ENCODE measurements at regions not wholly inside any gene's neighbourhood (a gene's known extent, or its start where the extent isn't known, plus 50 kb on each side); places are given as distances from the start of the nearest gene placed in this dataset.

DNA sequence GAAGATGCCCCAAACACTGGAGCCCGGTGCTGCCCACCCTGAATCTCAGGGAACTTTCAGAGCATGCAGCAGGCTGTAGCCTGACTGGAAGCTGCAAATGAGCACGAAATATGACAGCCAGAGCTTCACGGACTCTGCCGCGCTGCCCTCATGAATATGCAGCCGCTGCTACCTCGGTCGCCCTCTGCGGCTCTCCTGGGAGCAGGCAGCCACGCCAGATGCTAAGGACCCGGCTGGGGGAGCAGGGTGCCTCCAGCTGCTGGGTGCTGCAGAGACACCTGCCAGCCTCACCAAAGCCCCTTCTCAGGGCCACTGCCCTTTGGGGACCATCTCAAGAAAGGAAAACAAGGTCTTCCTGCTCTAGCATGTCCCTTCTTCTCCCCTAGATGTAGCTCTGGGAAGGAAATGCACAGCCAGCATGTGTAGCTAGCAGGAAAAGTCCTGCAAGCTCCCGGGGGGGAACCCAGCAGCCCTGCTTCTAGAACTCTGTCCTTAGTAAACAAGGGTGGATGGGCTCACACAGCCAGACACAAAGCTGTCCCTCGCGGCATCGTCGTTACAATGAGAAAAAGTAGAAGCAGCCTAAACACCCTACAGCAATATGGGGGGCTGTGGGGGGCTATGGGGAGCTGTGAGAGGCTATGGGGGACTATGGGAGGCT, 56.8 kb upstream of the OLFM1 start:
- TF ChIP-seq, protein P1, sequence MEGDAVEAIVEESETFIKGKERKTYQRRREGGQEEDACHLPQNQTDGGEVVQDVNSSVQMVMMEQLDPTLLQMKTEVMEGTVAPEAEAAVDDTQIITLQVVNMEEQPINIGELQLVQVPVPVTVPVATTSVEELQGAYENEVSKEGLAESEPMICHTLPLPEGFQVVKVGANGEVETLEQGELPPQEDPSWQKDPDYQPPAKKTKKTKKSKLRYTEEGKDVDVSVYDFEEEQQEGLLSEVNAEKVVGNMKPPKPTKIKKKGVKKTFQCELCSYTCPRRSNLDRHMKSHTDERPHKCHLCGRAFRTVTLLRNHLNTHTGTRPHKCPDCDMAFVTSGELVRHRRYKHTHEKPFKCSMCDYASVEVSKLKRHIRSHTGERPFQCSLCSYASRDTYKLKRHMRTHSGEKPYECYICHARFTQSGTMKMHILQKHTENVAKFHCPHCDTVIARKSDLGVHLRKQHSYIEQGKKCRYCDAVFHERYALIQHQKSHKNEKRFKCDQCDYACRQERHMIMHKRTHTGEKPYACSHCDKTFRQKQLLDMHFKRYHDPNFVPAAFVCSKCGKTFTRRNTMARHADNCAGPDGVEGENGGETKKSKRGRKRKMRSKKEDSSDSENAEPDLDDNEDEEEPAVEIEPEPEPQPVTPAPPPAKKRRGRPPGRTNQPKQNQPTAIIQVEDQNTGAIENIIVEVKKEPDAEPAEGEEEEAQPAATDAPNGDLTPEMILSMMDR (IDR thresholded peaks at IDR 0.05; ENCODE audit: low read depth, low read length): peak; percentile 13; the same call in 1 of the 2 replicates
- Histone ChIP-seq H3K4me1 (peaks cover 4% of the 10 kb centered on the region), H3K27me3 (no peaks in the 10 kb centered on the region), H3K9me3 (no peaks in the 10 kb centered on the region), H3K36me3 (no peaks in the 10 kb centered on the region), H3K4me3 (ENCODE audit: low read depth, low read length) (peak overlapping the region; percentile 37)
- DNase-seq: peak; percentile 60

DNA sequence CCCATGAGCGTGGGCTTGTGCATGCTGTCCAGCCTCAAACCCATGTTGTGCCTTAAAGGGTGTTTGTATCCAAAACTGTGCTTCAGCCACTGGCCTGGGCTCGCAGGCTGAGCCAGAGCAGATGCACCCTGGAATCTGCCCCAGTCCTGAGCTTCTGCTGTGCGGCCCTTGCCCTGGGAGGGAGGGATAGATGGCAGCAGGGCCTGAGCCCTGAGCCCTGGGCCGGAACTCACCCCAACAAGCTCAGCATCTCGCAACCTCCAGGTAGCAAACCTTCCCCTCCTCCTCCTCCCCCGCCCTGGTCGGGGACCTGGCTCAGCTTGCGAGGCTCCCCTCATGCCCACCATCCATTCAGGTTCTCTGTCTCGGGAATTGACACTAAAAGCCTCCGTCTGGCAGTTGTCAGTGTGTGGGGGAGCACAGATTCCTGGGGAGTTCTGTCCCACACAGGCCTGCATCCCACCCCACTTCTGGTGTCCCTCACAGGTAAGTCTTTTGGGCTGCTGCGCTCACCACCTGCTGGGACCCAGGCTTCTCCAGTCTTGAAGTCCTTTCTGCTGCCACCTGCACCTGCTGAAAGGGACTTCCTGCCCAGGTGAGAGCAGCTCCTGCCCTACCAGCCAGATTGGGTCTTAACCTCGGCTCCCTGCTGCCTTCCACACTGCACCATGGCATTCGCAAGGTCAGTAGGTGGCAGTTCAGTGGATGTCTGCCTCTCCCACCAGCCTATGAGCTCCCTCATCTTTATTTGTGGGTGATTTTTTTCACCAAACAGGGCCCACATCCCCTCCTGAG, 55.2 kb upstream of the OLFM1 start:
- H3K4me3 ChIP-seq (ENCODE audit: low read depth, low read length): no peak overlapping the region
- no peaks in the 10 kb centered on the region for H3K27me3 ChIP-seq

DNA sequence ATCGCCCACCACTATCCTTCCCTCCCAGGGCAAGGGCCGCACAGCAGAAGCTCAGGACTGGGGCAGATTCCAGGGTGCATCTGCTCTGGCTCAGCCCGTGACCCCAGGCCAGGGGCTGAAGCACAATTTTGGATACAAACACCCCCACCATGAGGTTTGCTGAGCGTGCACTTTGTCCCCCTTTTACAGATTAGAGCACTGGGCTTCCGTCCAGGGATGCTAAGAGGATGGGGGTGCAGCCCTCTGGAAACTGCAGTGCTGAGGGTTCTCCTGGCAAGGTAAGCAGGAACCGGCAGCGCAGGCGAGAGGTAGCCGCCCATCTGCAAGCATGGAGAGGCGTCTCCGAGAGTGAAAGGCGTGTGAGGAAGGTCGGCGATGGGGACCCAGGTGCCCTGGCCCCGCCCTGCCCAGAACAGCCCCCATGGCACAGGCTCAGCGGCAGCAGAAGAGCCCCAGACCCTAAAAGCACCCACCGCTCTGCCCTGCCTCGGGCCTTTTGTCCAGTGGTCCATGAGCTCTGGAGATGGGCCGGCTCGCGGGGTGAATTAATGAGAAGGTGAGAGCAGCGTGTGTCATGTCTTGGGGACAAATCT, 54.5 kb upstream of the OLFM1 start:
- Histone ChIP-seq H3K4me3 (ENCODE audit: low read depth, low read length) (no peak overlapping the region), H3K36me3 (no peaks in the 10 kb centered on the region), H3K9me3 (no peaks in the 10 kb centered on the region), H3K27me3 (no peaks in the 10 kb centered on the region), H3K4me1 (peaks cover 4% of the 10 kb centered on the region)
- DNase-seq: no peak
- TF ChIP-seq, protein P1 (IDR thresholded peaks at IDR 0.05; ENCODE audit: low read depth, low read length): no peak

More for the DNA sequence above, 55.2 kb upstream of the OLFM1 start:
- Histone ChIP-seq H3K9me3 (no peaks in the 10 kb centered on the region), H3K36me3 (no peaks in the 10 kb centered on the region), H3K4me1 (peaks cover 4% of the 10 kb centered on the region)
- DNase-seq: no peak
- TF ChIP-seq, protein P1 (IDR thresholded peaks at IDR 0.05; ENCODE audit: low read depth, low read length): no peak

DNA sequence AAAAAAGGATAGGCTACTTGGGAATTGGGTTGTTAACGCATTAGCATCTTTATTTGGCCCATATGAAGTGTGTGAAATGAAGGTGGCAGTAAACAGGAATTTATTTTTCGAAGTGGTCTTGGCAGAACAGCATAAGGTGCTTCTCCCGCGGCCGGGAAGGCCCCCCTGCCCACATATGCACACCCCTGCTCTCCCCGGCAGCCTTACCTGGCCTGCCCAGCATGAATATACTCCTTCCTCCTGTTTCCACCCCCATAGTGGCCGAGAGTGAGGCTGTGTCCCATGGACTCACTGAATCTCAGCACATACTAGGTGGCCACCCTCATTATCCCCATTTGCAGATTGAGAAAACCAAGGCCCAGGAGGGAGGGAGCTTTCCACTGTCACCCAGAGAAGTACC, 54.0 kb upstream of the OLFM1 start:
- no peak for DNase-seq
- TF ChIP-seq, protein P1 (IDR thresholded peaks at IDR 0.05; ENCODE audit: low read depth, low read length): no peak
- Histone ChIP-seq H3K4me3 (ENCODE audit: low read depth, low read length) (no peak overlapping the region), H3K4me1 (peaks cover 4% of the 10 kb centered on the region), H3K27me3 (no peaks in the 10 kb centered on the region), H3K9me3 (no peaks in the 10 kb centered on the region), H3K36me3 (no peaks in the 10 kb centered on the region)

DNA sequence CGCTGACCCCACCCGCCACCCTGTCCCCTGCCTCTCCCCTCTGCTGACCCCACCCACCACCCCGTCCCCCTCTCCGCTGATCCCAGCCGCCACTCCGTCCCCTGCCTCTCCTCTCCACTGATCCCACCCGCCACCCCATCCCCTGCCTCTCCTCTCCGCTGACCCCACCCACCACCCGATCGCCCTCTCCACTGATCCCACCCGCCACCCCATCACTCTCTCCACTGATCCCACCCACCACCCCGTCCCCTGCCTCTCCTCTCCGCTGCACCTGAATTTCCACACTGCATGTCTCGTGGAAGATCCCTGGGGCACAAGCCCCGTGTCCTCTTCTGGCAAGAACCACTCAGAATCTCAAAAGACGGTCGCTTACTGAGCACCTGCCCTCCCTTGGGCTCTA, 53.4 kb upstream of the OLFM1 start:
- no peaks in the 10 kb centered on the region for H3K9me3 ChIP-seq
- TF ChIP-seq, protein P1 (IDR thresholded peaks at IDR 0.05; ENCODE audit: low read depth, low read length): no peak
- no peaks in the 10 kb centered on the region for H3K36me3 ChIP-seq
- no peaks in the 10 kb centered on the region for H3K27me3 ChIP-seq
- DNase-seq: no peak
- H3K4me3 ChIP-seq (ENCODE audit: low read depth, low read length): no peak overlapping the region
- peaks cover 4% of the 10 kb centered on the region for H3K4me1 ChIP-seq
